ENCODE measurements at regions not wholly inside any gene's neighbourhood (a gene's known extent, or its start where the extent isn't known, plus 50 kb on each side); places are given as distances from the start of the nearest gene placed in this dataset.

GRCh38 chr6:147740326-147740725 lies 231.8 kb downstream of the SAMD5 start:
- H3K27ac ChIP-seq (ENCODE audit: low read depth in 1 of 2, low read length in 2 of 2), result no peak overlapping the region
- no peak overlapping the region for H3K4me3 ChIP-seq (replicated peaks in 1 of 3; ENCODE audit: low read depth in 2 of 3, low read length in 3 of 3)
- intact Hi-C loops (cut with micrococcal nuclease), result no loop called here
- no peaks in the 10 kb centered on the region for H3K9me3 ChIP-seq (replicated peaks in 1 of 2; ENCODE audit: control insufficient read depth in 1 of 2, insufficient read depth in 1 of 2, low read length in 2 of 2)
- H3K9ac ChIP-seq (ENCODE audit: insufficient read depth, low read length, poor library complexity, severe bottlenecking), result no peak overlapping the region
- no peaks in the 10 kb centered on the region for H3K27me3 ChIP-seq (ENCODE audit: control insufficient read depth in 2 of 2, insufficient read depth in 2 of 2, low read length in 2 of 2)
- DNase-seq, result no peak
- 83% methylated on average over 1 of the region's 3 CpGs for WGBS (ENCODE audit: insufficient coverage)
- H3K79me2 ChIP-seq (ENCODE audit: insufficient read depth, low read length), result no peaks in the 10 kb centered on the region
- no peak overlapping the region for H2AFZ ChIP-seq (ENCODE audit: insufficient read depth, low read depth, low read length, poor library complexity, severe bottlenecking)
- Mint-ChIP-seq H3K4me1 (no peaks in the 10 kb centered on the region), H3K4me3 (no peak overlapping the region), H3K27me3 (ENCODE audit: low read depth in 3 of 3) (peaks cover 0 to 4% (median 4%) of the 10 kb centered on the region in 3 donors), H3K27ac (no peak overlapping the region), H3K9me3 (no peaks in the 10 kb centered on the region), H3K36me3 (no peaks in the 10 kb centered on the region)
- no peak overlapping the region for H3K4me2 ChIP-seq (replicated peaks; ENCODE audit: extremely low read depth, low read length, poor library complexity, severe bottlenecking)
- H4K20me1 ChIP-seq (ENCODE audit: insufficient read depth, low read length), result no peaks in the 10 kb centered on the region
- H3K36me3 ChIP-seq (replicated peaks in 1 of 2; ENCODE audit: control insufficient read depth in 1 of 2, insufficient read depth in 2 of 2, low read length in 2 of 2), result no peaks in the 10 kb centered on the region
- TF ChIP-seq CTCF (IDR thresholded peaks at IDR 0.05), result no peak
- no peaks in the 10 kb centered on the region for H3K4me1 ChIP-seq (ENCODE audit: control insufficient read depth in 1 of 2, insufficient read depth in 2 of 2, low read length in 2 of 2)

- peaks cover 0 to 4% (median 4%) of the 10 kb centered on the region in 3 donors for H3K27me3 Mint-ChIP-seq (ENCODE audit: low read depth in 3 of 3)
- no peaks in the 10 kb centered on the region for H4K20me1 ChIP-seq (ENCODE audit: insufficient read depth, low read length)
- H2AFZ ChIP-seq (ENCODE audit: insufficient read depth, low read depth, low read length, poor library complexity, severe bottlenecking), result no peak overlapping the region
- H3K4me2 ChIP-seq (replicated peaks; ENCODE audit: extremely low read depth, low read length, poor library complexity, severe bottlenecking), result no peak overlapping the region
- H3K4me3 Mint-ChIP-seq, result no peak overlapping the region
- peaks cover 0 to 2% (median 0%) of the 10 kb centered on the region in 7 donors for H3K9me3 Mint-ChIP-seq
- no peak overlapping the region for H3K27ac Mint-ChIP-seq
- no peaks in the 10 kb centered on the region for H3K4me1 Mint-ChIP-seq
- WGBS (ENCODE audit: insufficient coverage), result no CpG with 5 or more reads among the region's 3 CpGs
- TF ChIP-seq CTCF (IDR thresholded peaks at IDR 0.05), result no peak
- intact Hi-C loops (cut with micrococcal nuclease), result no loop called here
- H3K27me3 ChIP-seq (ENCODE audit: control insufficient read depth in 2 of 2, insufficient read depth in 2 of 2, low read length in 2 of 2), result no peaks in the 10 kb centered on the region
- no peaks in the 10 kb centered on the region for H3K9me3 ChIP-seq (replicated peaks in 1 of 2; ENCODE audit: control insufficient read depth in 1 of 2, insufficient read depth in 1 of 2, low read length in 2 of 2)
- no peak overlapping the region for H3K9ac ChIP-seq (ENCODE audit: insufficient read depth, low read length, poor library complexity, severe bottlenecking)
- no peak for DNase-seq
- H3K36me3 Mint-ChIP-seq, result no peaks in the 10 kb centered on the region
- H3K4me3 ChIP-seq (replicated peaks in 1 of 3; ENCODE audit: low read depth in 2 of 3, low read length in 3 of 3), result no peak overlapping the region
- H3K27ac ChIP-seq (ENCODE audit: low read depth in 1 of 2, low read length in 2 of 2), result no peak overlapping the region
- H3K36me3 ChIP-seq (replicated peaks in 1 of 2; ENCODE audit: control insufficient read depth in 1 of 2, insufficient read depth in 2 of 2, low read length in 2 of 2), result no peaks in the 10 kb centered on the region
- no peaks in the 10 kb centered on the region for H3K4me1 ChIP-seq (ENCODE audit: control insufficient read depth in 1 of 2, insufficient read depth in 2 of 2, low read length in 2 of 2)
- H3K79me2 ChIP-seq (ENCODE audit: insufficient read depth, low read length), result no peaks in the 10 kb centered on the region
These were observed 232.4 kb downstream of the SAMD5 start for GRCh38 chr6:147740916-147741315.
